ENCODE measurements at regions not wholly inside any gene's neighbourhood (a gene's known extent, or its start where the extent isn't known, plus 50 kb on each side); places are given as distances from the start of the nearest gene placed in this dataset.

DNA sequence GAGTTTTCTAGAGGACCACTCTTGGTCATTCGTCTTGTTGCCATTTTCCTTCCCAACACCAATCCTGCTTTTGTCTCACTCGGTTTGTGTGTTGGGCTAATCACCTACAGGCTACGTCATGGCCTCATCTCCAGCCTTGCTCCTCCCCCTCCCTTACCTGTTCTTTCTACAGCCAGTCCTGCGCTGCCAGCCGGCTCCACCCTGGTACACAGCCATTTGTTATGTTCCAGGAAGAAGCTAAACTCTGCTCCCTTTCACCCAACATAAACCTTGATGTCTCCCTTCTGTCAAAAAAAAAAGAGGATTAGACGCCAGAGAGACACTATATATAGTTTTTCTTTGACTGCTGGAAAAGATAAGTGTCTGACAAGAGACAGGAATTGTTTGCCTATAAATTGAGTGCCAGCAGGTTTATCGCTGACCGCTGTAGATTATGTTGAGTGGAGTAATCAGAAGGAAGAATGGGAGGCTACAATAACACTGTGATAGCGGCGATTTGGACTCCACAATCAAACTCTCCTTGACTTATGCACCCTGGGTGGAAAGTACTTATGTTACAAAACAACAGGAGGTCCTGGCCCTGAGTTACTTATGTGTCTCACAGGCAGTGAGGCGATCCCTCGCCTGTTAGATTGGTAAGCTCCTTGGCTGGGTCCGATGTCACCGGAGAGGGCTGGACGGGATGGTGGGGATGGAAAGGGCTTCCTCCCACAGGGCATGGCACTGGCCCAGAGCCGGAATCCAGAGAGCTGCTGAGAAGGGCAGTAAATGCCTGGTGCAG lies 171.3 kb upstream of the BMPER start:
- H3K4me3 ChIP-seq, result no peak overlapping the region
- TF ChIP-seq, protein P1, sequence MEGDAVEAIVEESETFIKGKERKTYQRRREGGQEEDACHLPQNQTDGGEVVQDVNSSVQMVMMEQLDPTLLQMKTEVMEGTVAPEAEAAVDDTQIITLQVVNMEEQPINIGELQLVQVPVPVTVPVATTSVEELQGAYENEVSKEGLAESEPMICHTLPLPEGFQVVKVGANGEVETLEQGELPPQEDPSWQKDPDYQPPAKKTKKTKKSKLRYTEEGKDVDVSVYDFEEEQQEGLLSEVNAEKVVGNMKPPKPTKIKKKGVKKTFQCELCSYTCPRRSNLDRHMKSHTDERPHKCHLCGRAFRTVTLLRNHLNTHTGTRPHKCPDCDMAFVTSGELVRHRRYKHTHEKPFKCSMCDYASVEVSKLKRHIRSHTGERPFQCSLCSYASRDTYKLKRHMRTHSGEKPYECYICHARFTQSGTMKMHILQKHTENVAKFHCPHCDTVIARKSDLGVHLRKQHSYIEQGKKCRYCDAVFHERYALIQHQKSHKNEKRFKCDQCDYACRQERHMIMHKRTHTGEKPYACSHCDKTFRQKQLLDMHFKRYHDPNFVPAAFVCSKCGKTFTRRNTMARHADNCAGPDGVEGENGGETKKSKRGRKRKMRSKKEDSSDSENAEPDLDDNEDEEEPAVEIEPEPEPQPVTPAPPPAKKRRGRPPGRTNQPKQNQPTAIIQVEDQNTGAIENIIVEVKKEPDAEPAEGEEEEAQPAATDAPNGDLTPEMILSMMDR (IDR thresholded peaks at IDR 0.05), result no peak
- H3K36me3 ChIP-seq, result no peaks in the 10 kb centered on the region
- intact Hi-C loops (cut with DNase I), result no loop called here
- no peaks in the 10 kb centered on the region for H3K9me3 ChIP-seq
- no peaks in the 10 kb centered on the region for H3K27me3 ChIP-seq
- whole genome bisulfite sequencing, 2 donors, result 76 to 88% methylated on average over 16 of the region's 16 CpGs
- no peak for DNase-seq
- no peaks in the 10 kb centered on the region for H3K4me1 ChIP-seq
- H3K27ac ChIP-seq, result no peak overlapping the region

DNA sequence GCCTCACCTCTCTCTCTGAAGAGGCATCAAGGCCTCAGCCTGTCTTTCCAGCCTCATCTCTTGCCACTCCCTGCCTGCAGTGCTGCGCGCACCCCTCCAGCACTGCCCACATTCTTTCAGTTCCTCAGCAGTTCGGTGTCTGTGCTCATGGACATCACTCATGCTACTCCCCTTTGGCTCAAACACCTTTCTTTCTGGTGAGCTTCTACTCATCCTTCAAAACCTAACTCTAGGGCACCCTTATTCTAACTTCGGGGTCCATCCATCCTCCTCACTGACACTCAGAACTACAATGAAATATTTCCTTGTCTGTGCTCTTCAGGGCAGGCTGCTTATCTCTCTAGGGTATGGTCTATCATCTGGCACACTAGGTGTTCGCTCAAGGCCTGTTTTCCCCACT lies 169.9 kb upstream of the BMPER start:
- WGBS, 2 donors, result 89 to 94% methylated on average over 5 of the region's 5 CpGs
- H3K4me3 ChIP-seq, result no peak overlapping the region
- intact Hi-C loops (cut with DNase I), result no loop called here
- H3K4me1 ChIP-seq, result no peaks in the 10 kb centered on the region
- H3K27ac ChIP-seq, result no peak overlapping the region
- H3K27me3 ChIP-seq, result no peaks in the 10 kb centered on the region
- no peaks in the 10 kb centered on the region for H3K36me3 ChIP-seq
- H3K9me3 ChIP-seq, result no peaks in the 10 kb centered on the region
- DNase-seq, result no peak
- TF ChIP-seq, protein P1 (IDR thresholded peaks at IDR 0.05), result no peak
- no peak for TF ChIP-seq POLR2A (IDR thresholded peaks at IDR 0.05)

DNA sequence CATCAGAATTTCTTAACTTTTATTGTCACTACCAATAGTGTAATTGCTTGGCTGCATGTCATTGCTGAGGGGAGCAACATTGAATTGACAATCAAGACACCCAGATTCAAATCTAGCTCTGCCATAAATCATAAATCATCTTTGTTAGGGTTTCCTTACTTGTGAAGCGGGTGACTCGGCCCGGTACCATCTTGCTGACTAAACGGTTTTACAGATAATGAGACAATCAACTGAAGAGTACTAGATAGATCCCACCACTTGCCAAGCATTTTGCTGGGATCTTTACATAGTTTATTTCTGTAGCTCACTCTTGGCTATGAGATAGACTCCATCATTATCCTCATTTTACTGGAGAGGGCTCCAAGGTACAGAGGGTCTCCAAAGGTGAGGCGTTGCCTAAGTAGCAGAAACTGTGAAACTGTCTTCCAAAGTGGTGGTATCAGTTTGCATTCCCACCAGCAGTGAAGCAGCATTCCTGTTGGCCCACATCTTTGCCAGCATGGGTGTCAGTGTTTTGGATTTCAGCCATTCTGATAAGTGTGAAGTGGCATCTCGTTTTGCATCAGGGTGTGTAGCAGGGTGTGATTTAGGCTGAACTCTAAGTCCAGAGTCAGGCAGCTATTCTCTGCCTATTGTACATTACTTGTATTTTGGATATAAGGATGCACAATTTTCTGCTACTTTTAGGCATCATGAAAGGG lies 168.7 kb upstream of the BMPER start:
- Histone ChIP-seq H3K27ac (no peak overlapping the region), H3K4me1 (no peaks in the 10 kb centered on the region), H3K9me3 (no peaks in the 10 kb centered on the region), H3K4me3 (no peak overlapping the region), H3K36me3 (no peaks in the 10 kb centered on the region), H3K27me3 (no peaks in the 10 kb centered on the region)
- no peak for DNase-seq
- intact Hi-C loops (cut with DNase I), result no loop called here
- 73 to 75% methylated on average over 6 of the region's 6 CpGs for WGBS, 2 donors
- TF ChIP-seq, protein P1 (IDR thresholded peaks at IDR 0.05), result no peak
- no peak for TF ChIP-seq POLR2A (IDR thresholded peaks at IDR 0.05)

DNA sequence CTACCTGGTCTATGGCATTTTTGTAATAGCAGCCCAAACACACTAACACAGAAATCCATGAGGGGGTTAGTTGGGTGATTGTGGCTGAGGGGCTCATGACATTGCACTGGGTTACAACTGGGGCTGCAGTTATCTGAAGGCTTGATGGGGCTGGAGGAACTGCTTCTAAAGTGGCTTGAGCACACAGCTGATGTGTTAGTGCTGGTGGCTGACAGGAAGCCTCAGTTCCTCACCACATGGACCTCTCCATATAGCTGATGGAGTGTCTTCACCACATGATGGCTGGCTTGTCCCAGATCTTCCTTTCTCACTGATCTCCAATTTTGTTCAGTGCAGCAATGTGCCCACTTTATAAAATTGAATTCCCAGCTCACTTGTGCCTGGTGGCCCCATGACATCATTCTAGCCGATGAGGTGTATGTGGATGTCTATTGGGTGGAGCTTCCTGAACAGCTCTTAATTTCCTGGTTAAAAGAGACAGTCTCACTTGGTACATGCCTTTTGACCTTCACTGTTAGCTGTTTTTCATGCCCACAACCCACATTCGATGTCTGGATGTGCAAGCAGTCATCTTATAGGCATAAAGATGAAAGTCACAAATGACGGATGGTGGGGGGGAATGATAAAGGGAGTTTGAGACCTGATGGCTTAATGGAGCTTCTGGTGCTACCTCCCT lies 166.9 kb upstream of the BMPER start:
- peaks cover 0 to 6% (median 0%) of the 10 kb centered on the region in 3 donors for H3K4me1 ChIP-seq
- no peak for DNase-seq
- TF ChIP-seq POLR2A (IDR thresholded peaks at IDR 0.05), result no peak
- TF ChIP-seq, protein P1 (IDR thresholded peaks at IDR 0.05), result no peak
- intact Hi-C loops (cut with DNase I), result no loop called here
- no peaks in the 10 kb centered on the region for H3K27me3 ChIP-seq
- H3K36me3 ChIP-seq, result no peaks in the 10 kb centered on the region
- WGBS, 2 donors, result 83 to 93% methylated on average over 3 of the region's 3 CpGs
- no peak overlapping the region for H3K4me3 ChIP-seq
- H3K9me3 ChIP-seq, result no peaks in the 10 kb centered on the region
- H3K27ac ChIP-seq, result no peak overlapping the region

DNA sequence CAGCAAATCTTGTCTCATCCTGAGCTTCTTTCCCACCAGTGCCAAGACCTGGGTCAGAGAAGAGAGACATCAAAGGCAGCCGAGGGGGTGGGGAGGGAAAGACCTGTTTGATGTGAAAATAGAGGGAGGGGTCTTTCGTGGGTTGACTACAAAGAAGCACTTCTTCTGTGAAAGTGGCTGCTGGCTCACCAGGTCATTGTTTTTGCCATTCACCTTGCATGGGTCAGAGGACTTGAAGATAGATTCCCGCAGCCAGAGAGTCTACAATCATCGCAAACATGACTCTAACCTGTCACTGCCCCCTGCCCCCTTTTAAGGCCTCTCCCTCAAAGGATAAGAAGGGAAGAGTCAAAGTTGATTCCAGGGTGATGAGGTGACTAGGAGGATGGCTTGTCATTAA lies 166.1 kb upstream of the BMPER start:
- intact Hi-C loops (cut with DNase I), result no loop called here
- Histone ChIP-seq H3K4me1 (peaks cover 0 to 8% (median 0%) of the 10 kb centered on the region in 3 donors), H3K36me3 (no peaks in the 10 kb centered on the region), H3K27me3 (no peaks in the 10 kb centered on the region), H3K4me3 (no peak overlapping the region), H3K9me3 (no peaks in the 10 kb centered on the region), H3K27ac (no peak overlapping the region)
- WGBS, 2 donors, result 73 to 87% methylated on average over 4 of the region's 4 CpGs
- DNase-seq, result no peak
- TF ChIP-seq, protein P1 (IDR thresholded peaks at IDR 0.05), result no peak
- no peak for TF ChIP-seq POLR2A (IDR thresholded peaks at IDR 0.05)

Data from esophagus squamous epithelium (tissue), 5 donors.